HFF-Myc (cell line): ENCODE measurements at regions not wholly inside any gene's neighbourhood (a gene's known extent, or its start where the extent isn't known, plus 50 kb on each side); places are given as distances from the start of the nearest gene placed in this dataset.
A peak's percentile ranks its signal among the peaks of the same experiment; 100 is the strongest.
"Not testable (repeated sequence)": the region's sequence is repeated elsewhere in the genome, so short reads cannot be mapped to it uniquely, and the experiment has no call there.

Experiments used
- DNase-seq: peaks from one replicate; pipeline ENCODE4 v3.0.0-alpha.2; 2011; ENCODE audit warnings: low read depth; ENCODE audit errors: extremely low read depth
- H3K4me3 ChIP-seq: replicated peaks from 2 replicates; pipeline ENCODE4 v1.5.1; 2011; ENCODE audit warnings: low read depth, mild to moderate bottlenecking, control low read depth, low read length
- CTCF ChIP-seq: IDR thresholded peaks from 2 replicates; pipeline ENCODE4 v1.5.1; 2012; ENCODE audit warnings: mild to moderate bottlenecking, low read depth, low read length, control low read depth; ENCODE audit errors: missing control alignments

- no peak for TF ChIP-seq CTCF
- DNase-seq = no peak
- no peak overlapping the region for H3K4me3 ChIP-seq
Observed at GRCh38 chr10:125231813-125232475, 71.6 kb upstream of the CTBP2 start.

- no peak overlapping the region for H3K4me3 ChIP-seq
- TF ChIP-seq CTCF = no peak
- DNase-seq = peak; percentile 94
Observed at GRCh38 chr10:125231116-125231812, 70.9 kb upstream of the CTBP2 start.

- H3K4me3 ChIP-seq = no peak overlapping the region
- TF ChIP-seq CTCF = no peak
- DNase-seq = no peak
Observed at GRCh38 chr10:125230251-125230650, 69.9 kb upstream of the CTBP2 start.

GRCh38 chr10:125228245-125228940, 68.0 kb upstream of the CTBP2 start:
- H3K4me3 ChIP-seq, DNase-seq: not testable (repeated sequence)

- H3K4me3 ChIP-seq = no peak overlapping the region
- no peak for TF ChIP-seq CTCF
- no peak for DNase-seq
Observed at GRCh38 chr10:125227546-125227945, 67.2 kb upstream of the CTBP2 start.

- no peak for DNase-seq
- H3K4me3 ChIP-seq = no peak overlapping the region
- no peak for TF ChIP-seq CTCF
Observed at GRCh38 chr10:125226823-125227222, 66.5 kb upstream of the CTBP2 start.

- TF ChIP-seq CTCF = no peak
- DNase-seq = no peak
- no peak overlapping the region for H3K4me3 ChIP-seq
Observed at GRCh38 chr10:125226005-125226404, 65.6 kb upstream of the CTBP2 start.
